Liver (tissue), 8 donors: ENCODE measurements at regions not wholly inside any gene's neighbourhood (a gene's known extent, or its start where the extent isn't known, plus 50 kb on each side); places are given as distances from the start of the nearest gene placed in this dataset.

ENCODE experiments used
- DNase-seq: peaks from one replicate; pipeline ENCODE4 v3.0.0-alpha.2; 2017; ENCODE audit warnings: low spot score
- H3K27ac ChIP-seq, 2 donors: one replicate each; pipeline ENCODE4 v1.7.0; 2013; ENCODE audit warnings: inconsistent platforms in 2 of 2, low read length in 2 of 2, control low read depth in 1 of 2, low read depth in 1 of 2, mild to moderate bottlenecking in 1 of 2
- H3K27me3 ChIP-seq, 4 donors: one replicate each; pipeline versions ENCODE4 v1.6.1 to v1.7.0; 2013; ENCODE audit warnings: low read length in 3 of 4, inconsistent platforms in 1 of 4, mild to moderate bottlenecking in 1 of 4, moderate library complexity in 1 of 4; ENCODE audit not compliant: control insufficient read depth in 4 of 4, insufficient read depth in 4 of 4
- H3K36me3 ChIP-seq, 4 donors: one replicate each; pipeline versions ENCODE4 v1.6.1 to v1.7.0; 2013; ENCODE audit warnings: low read length in 3 of 4, mild to moderate bottlenecking in 3 of 4, low read depth in 1 of 4, moderate library complexity in 1 of 4; ENCODE audit not compliant: control insufficient read depth in 4 of 4, insufficient read depth in 3 of 4
- H3K4me1 ChIP-seq, 4 donors: one replicate each; pipeline versions ENCODE4 v1.6.1 to v1.7.0; 2013; ENCODE audit warnings: low read length in 3 of 4, mild to moderate bottlenecking in 3 of 4, moderate library complexity in 1 of 4; ENCODE audit not compliant: control insufficient read depth in 4 of 4, insufficient read depth in 4 of 4
- H3K4me3 ChIP-seq, 3 donors: one replicate each; pipeline versions ENCODE4 v1.6.1 to v1.7.0; 2013; ENCODE audit warnings: low read length in 3 of 3, control low read depth in 1 of 3, low read depth in 1 of 3, mild to moderate bottlenecking in 1 of 3
- H3K9ac ChIP-seq, 2 donors: one replicate each; pipeline ENCODE4 v1.7.0; 2013; ENCODE audit warnings: low read length in 2 of 2, mild to moderate bottlenecking in 2 of 2, moderate library complexity in 2 of 2, control low read depth in 1 of 2, low read depth in 1 of 2
- H3K9me3 ChIP-seq, 4 donors: one replicate each; pipeline versions ENCODE4 v1.6.1 to v1.7.0; 2013; ENCODE audit warnings: low read length in 3 of 4; ENCODE audit not compliant: control insufficient read depth in 4 of 4
- ATF3 ChIP-seq: IDR thresholded peaks from 2 replicates; pipeline ENCODE4 v1.6.1; 2016; ENCODE audit warnings: antibody characterized with exemption
- CTCF ChIP-seq: fragments of 150-350 bp; IDR thresholded peaks from 2 replicates; pipeline ENCODE4 v1.5.1; 2017; ENCODE audit warnings: improper control_type of control experiment, low read depth, low read length; ENCODE audit not compliant: missing input control
- EGR1 ChIP-seq, 2 donors: IDR thresholded peaks; 2 replicates each; pipeline ENCODE4 v1.6.1; 2016 to 2018; ENCODE audit warnings: antibody characterized with exemption in 2 of 2, low read depth in 2 of 2
- FOXA1 ChIP-seq: IDR thresholded peaks from 2 replicates; pipeline ENCODE4 v1.6.1; 2016; ENCODE audit warnings: antibody characterized with exemption
- FOXA2 ChIP-seq: IDR thresholded peaks from 2 replicates; pipeline ENCODE4 v1.6.1; 2016; ENCODE audit warnings: antibody characterized with exemption
- GABPA ChIP-seq, 2 donors: IDR thresholded peaks in 1 of 2; conservative IDR thresholded peaks in 1 of 2; 2 replicates each; pipeline ENCODE4 v1.6.1; 2016; ENCODE audit warnings: antibody characterized with exemption in 2 of 2, mild to moderate bottlenecking in 1 of 2, moderate library complexity in 1 of 2
- HNF4A ChIP-seq, 2 donors: conservative IDR thresholded peaks; 2 replicates each; pipeline ENCODE4 v1.6.1; 2016; ENCODE audit warnings: antibody characterized with exemption in 2 of 2, mild to moderate bottlenecking in 2 of 2
- HNF4G ChIP-seq: IDR thresholded peaks from 2 replicates; pipeline ENCODE4 v1.6.1; 2016; ENCODE audit warnings: antibody characterized with exemption
- JUND ChIP-seq, 2 donors: IDR thresholded peaks; 2 replicates each; pipeline ENCODE4 v1.6.1; 2016; ENCODE audit warnings: antibody characterized with exemption in 2 of 2
- MAX ChIP-seq: IDR thresholded peaks from 2 replicates; pipeline ENCODE4 v1.6.1; 2016; ENCODE audit warnings: antibody characterized with exemption
- NR2F2 ChIP-seq: IDR thresholded peaks from 2 replicates; pipeline ENCODE4 v1.6.1; 2016; ENCODE audit warnings: antibody characterized with exemption
- RAD21 ChIP-seq, 2 donors: IDR thresholded peaks; 2 replicates each; pipeline ENCODE4 v1.6.1; 2016; ENCODE audit warnings: antibody characterized with exemption in 2 of 2, mild to moderate bottlenecking in 2 of 2
- REST ChIP-seq: IDR thresholded peaks from 2 replicates; pipeline ENCODE4 v1.6.1; 2016; ENCODE audit warnings: antibody characterized with exemption, mild to moderate bottlenecking
- RXRA ChIP-seq, 2 donors: IDR thresholded peaks; 2 replicates each; pipeline ENCODE4 v1.6.1; 2017 to 2018; ENCODE audit warnings: antibody characterized with exemption in 2 of 2, mild to moderate bottlenecking in 1 of 2
- SP1 ChIP-seq: IDR thresholded peaks from 2 replicates; pipeline ENCODE4 v1.6.1; 2018; ENCODE audit warnings: antibody characterized with exemption, mild to moderate bottlenecking
- TAF1 ChIP-seq: conservative IDR thresholded peaks from 2 replicates; pipeline ENCODE4 v1.6.1; 2016; ENCODE audit warnings: antibody characterized with exemption, mild to moderate bottlenecking
- YY1 ChIP-seq: IDR thresholded peaks from 2 replicates; pipeline ENCODE4 v1.6.1; 2016; ENCODE audit warnings: antibody characterized with exemption, mild to moderate bottlenecking
- ZBTB33 ChIP-seq: IDR thresholded peaks from 2 replicates; pipeline ENCODE4 v1.6.1; 2016; ENCODE audit warnings: antibody characterized with exemption
- WGBS: extraction: QIAGEN DNeasy Blood & Tissue Kit; methylation state at CpG from one replicate; pipeline ENCODE4 v1.1.7; 2013; 5-methylcytosine and 5-hydroxymethylcytosine counted together
- donor health status: healthy.
- donor health status: healthy.
- donor health status: healthy.
- donor health status: healthy.
- donor health status: healthy.

- H3K4me3 ChIP-seq = no peak overlapping the region
- H3K9ac ChIP-seq = no peak overlapping the region
- no peaks in the 10 kb centered on the region for H3K9me3 ChIP-seq
- 87% methylated on average over 7 of the region's 7 CpGs for WGBS
- no peaks in the 10 kb centered on the region for H3K4me1 ChIP-seq
- DNase-seq = no peak
- no peak for TF ChIP-seq HNF4G
- no peak for TF ChIP-seq ZBTB33
- no peak for TF ChIP-seq RXRA (IDR thresholded peaks at IDR 0.05)
- no peak for TF ChIP-seq YY1
- TF ChIP-seq TAF1 = no peak
- TF ChIP-seq FOXA2 = no peak
- no peak for TF ChIP-seq REST
- TF ChIP-seq EGR1 (IDR thresholded peaks at IDR 0.05; ENCODE audit: low read depth in 2 of 2) = no peak
- TF ChIP-seq MAX = no peak
- TF ChIP-seq GABPA (IDR thresholded peaks at IDR 0.05 in 1 of 2, conservative IDR thresholded peaks at IDR 0.05 in 1 of 2) = no peak
- TF ChIP-seq HNF4A (conservative IDR thresholded peaks at IDR 0.05) = no peak
- no peak for TF ChIP-seq RAD21 (IDR thresholded peaks at IDR 0.05)
- TF ChIP-seq CTCF = no peak
- no peak for TF ChIP-seq FOXA1
- no peak for TF ChIP-seq NR2F2
- TF ChIP-seq SP1 = no peak
- TF ChIP-seq JUND (IDR thresholded peaks at IDR 0.05) = no peak
- no peak for TF ChIP-seq ATF3
- H3K27ac ChIP-seq = no peak overlapping the region
- H3K27me3 ChIP-seq = no peaks in the 10 kb centered on the region
- H3K36me3 ChIP-seq = no peaks in the 10 kb centered on the region
These were observed 83.3 kb upstream of the DYNC1I1 start for GRCh38 chr7:95688931-95689495.
